ENCODE measurements at regions not wholly inside any gene's neighbourhood (a gene's known extent, or its start where the extent isn't known, plus 50 kb on each side); places are given as distances from the start of the nearest gene placed in this dataset.

DNA sequence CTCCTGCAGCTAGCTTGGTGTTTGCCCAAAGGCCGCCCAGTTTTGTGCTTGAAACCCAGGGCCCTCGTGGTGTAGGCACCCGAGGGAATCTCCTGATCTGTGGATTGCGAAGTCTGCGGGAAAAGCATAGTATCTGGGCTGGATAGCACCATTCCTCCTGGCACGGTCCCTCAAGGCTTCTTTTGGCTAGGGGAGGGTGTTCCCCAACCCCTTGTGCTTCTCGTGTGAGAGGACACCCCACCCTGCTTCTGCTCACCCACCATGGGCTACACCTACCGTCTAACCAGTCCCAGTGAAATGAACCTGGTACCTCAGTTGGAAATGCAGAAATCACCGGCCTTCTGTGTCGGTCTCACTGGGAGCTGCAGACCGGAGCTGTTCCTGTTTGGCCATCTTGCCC lies 403.5 kb downstream of the USP25 start:
- TF ChIP-seq CTCF (conservative IDR thresholded peaks at IDR 0.05; ENCODE audit: low read depth, low read length) (no peak), EZH2 (IDR thresholded peaks at IDR 0.05; ENCODE audit: borderline replicate concordance, low read depth, low read length, poor library complexity, severe bottlenecking) (no peak)

Measured in A673 (cell line).